ENCODE measurements at regions not wholly inside any gene's neighbourhood (a gene's known extent, or its start where the extent isn't known, plus 50 kb on each side); places are given as distances from the start of the nearest gene placed in this dataset.

DNA sequence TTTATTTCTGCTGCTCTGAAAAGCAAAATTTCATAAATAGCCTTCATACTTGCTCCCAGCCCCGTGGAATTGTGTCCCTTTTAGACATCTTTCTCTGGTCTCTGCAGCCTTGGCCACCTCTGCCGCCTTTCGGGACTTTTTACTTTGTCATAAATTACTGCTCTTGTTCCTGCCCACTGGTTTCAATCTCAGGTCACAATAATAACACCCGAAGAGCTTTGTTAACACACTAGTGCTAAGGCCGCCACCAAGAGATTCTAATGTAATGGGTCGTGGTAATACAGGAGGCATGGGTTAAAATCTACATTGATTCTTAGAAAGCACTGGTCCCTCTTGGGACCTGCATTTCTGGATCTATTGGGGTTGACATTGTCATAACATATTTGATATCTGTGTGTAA, 276.0 kb upstream of the VWC2 start:
- no peak overlapping the region for H3K9ac ChIP-seq (ENCODE audit: low read length)
- ChIA-PET CTCF (no interaction called here), POLR2A (no interaction called here), RAD21 (ENCODE audit: low non-redundant PET in 1 of 2, low total read pairs in 2 of 2, uncharacterized antibody in 2 of 2, unreplicated experiment in 2 of 2) (no interaction called here)
- no peak for ATAC-seq
- no peaks in the 10 kb centered on the region for H4K20me1 ChIP-seq (ENCODE audit: insufficient read depth)
- no peaks in the 10 kb centered on the region for H3K36me3 ChIP-seq (ENCODE audit: control insufficient read depth in 1 of 2, insufficient read depth in 2 of 2, low read length in 2 of 2)
- H2AFZ ChIP-seq (ENCODE audit: low read depth, low read length, poor library complexity, severe bottlenecking) = no peak overlapping the region
- no peaks in the 10 kb centered on the region for H3K9me2 ChIP-seq (ENCODE audit: insufficient read depth)
- no peak for TF ChIP-seq YY1 (IDR thresholded peaks at IDR 0.05; ENCODE audit: extremely low read depth, insufficient replicate concordance, low read depth, low read length)
- TF ChIP-seq EZH2phosphoT487 (IDR thresholded peaks at IDR 0.05; ENCODE audit: borderline replicate concordance) = no peak
- TF ChIP-seq ATF3 (IDR thresholded peaks at IDR 0.05) = no peak
- TF ChIP-seq ZFX (IDR thresholded peaks at IDR 0.05) = no peak
- no peak for TF ChIP-seq TCF7L2 (IDR thresholded peaks at IDR 0.05; ENCODE audit: borderline replicate concordance, extremely low read depth, insufficient read depth, insufficient read length)
- TF ChIP-seq SRF (IDR thresholded peaks at IDR 0.05; ENCODE audit: low read depth) = no peak
- TF ChIP-seq ELF1 (IDR thresholded peaks at IDR 0.05; ENCODE audit: borderline replicate concordance, low read depth) = no peak
- no peak for TF ChIP-seq SP1 (IDR thresholded peaks at IDR 0.05; ENCODE audit: low read depth)
- TF ChIP-seq EGR1 (IDR thresholded peaks at IDR 0.05; ENCODE audit: low read depth) = no peak
- TF ChIP-seq CBX3 (IDR thresholded peaks at IDR 0.05; ENCODE audit: low read depth) = no peak
- TF ChIP-seq POLR2A (IDR thresholded peaks at IDR 0.05; ENCODE audit: borderline replicate concordance, extremely low read depth, insufficient read depth, insufficient read length) = no peak
- TF ChIP-seq POLR2AphosphoS5 (IDR thresholded peaks at IDR 0.05; ENCODE audit: low read depth, low read length) = no peak
- TF ChIP-seq JUND (IDR thresholded peaks at IDR 0.05) = no peak
- no peak for TF ChIP-seq EZH2 (IDR thresholded peaks at IDR 0.05)
- TF ChIP-seq, protein P1, sequence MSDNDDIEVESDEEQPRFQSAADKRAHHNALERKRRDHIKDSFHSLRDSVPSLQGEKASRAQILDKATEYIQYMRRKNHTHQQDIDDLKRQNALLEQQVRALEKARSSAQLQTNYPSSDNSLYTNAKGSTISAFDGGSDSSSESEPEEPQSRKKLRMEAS (IDR thresholded peaks at IDR 0.05) = no peak
- TF ChIP-seq ZNF274 (IDR thresholded peaks at IDR 0.05; ENCODE audit: low read depth, low read length) = no peak
- TF ChIP-seq FOSL1 (IDR thresholded peaks at IDR 0.05; ENCODE audit: low read depth) = no peak
- TF ChIP-seq ZBTB33 (IDR thresholded peaks at IDR 0.05; ENCODE audit: extremely low read depth, insufficient replicate concordance, low read length) = no peak
- TF ChIP-seq, protein P2, sequence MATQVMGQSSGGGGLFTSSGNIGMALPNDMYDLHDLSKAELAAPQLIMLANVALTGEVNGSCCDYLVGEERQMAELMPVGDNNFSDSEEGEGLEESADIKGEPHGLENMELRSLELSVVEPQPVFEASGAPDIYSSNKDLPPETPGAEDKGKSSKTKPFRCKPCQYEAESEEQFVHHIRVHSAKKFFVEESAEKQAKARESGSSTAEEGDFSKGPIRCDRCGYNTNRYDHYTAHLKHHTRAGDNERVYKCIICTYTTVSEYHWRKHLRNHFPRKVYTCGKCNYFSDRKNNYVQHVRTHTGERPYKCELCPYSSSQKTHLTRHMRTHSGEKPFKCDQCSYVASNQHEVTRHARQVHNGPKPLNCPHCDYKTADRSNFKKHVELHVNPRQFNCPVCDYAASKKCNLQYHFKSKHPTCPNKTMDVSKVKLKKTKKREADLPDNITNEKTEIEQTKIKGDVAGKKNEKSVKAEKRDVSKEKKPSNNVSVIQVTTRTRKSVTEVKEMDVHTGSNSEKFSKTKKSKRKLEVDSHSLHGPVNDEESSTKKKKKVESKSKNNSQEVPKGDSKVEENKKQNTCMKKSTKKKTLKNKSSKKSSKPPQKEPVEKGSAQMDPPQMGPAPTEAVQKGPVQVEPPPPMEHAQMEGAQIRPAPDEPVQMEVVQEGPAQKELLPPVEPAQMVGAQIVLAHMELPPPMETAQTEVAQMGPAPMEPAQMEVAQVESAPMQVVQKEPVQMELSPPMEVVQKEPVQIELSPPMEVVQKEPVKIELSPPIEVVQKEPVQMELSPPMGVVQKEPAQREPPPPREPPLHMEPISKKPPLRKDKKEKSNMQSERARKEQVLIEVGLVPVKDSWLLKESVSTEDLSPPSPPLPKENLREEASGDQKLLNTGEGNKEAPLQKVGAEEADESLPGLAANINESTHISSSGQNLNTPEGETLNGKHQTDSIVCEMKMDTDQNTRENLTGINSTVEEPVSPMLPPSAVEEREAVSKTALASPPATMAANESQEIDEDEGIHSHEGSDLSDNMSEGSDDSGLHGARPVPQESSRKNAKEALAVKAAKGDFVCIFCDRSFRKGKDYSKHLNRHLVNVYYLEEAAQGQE (IDR thresholded peaks at IDR 0.05; ENCODE audit: low read depth) = no peak
- TF ChIP-seq RAD21 (IDR thresholded peaks at IDR 0.05; ENCODE audit: low read depth) = no peak
- no peak overlapping the region for H3K27ac ChIP-seq (ENCODE audit: low read depth, low read length)
- H3K4me3 ChIP-seq (replicated peaks in 1 of 2; ENCODE audit: low read depth in 1 of 2, low read length in 2 of 2) = no peak overlapping the region
- no peak overlapping the region for H3K4me2 ChIP-seq (ENCODE audit: low read length)
- no peaks in the 10 kb centered on the region for H3K27me3 ChIP-seq (ENCODE audit: insufficient read depth, low read length)
- intact Hi-C loops (cut with micrococcal nuclease) = no loop called here
- peaks cover 0 to 24% of the 10 kb centered on the region in 2 experiments; a peak in 2 of 4 replicates for H3K9me3 ChIP-seq (ENCODE audit: control insufficient read depth in 1 of 2, insufficient read depth in 1 of 2, low read depth in 1 of 2, low read length in 2 of 2)
- no peaks in the 10 kb centered on the region for H3K79me2 ChIP-seq (ENCODE audit: insufficient read depth, low read length)
- BruUV-seq (replicated peaks) = no TSS peak
- DNase-seq (ENCODE audit: low read depth, low spot score) = no peak
- H3K4me1 ChIP-seq (ENCODE audit: control insufficient read depth in 1 of 2, insufficient read depth in 2 of 2, low read length in 2 of 2) = no peaks in the 10 kb centered on the region
